ENCODE measurements at regions not wholly inside any gene's neighbourhood (a gene's known extent, or its start where the extent isn't known, plus 50 kb on each side); places are given as distances from the start of the nearest gene placed in this dataset.

DNA sequence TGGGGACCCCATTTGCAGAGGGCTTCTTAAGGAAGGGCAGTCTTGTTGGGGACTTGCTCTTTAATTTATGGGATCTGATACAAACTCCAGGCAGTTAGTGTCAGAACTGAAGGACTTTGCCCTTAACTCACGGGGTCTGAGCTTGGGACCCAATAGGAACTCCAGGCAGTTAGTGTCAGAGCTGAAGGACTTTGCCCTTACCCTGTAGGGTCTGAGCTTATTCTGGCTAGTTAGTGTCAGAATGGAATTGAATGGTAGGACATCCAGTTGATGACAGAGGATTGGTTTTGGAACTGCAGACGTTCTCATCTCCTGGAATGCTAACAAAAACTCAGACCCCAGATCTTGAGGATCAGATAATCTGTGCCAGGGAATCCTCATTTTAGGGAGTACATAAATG lies 256.9 kb upstream of the COPS8 start:
- H4K20me1 ChIP-seq (ENCODE audit: insufficient read depth, low read length), result no peaks in the 10 kb centered on the region
- TF ChIP-seq, protein P1, sequence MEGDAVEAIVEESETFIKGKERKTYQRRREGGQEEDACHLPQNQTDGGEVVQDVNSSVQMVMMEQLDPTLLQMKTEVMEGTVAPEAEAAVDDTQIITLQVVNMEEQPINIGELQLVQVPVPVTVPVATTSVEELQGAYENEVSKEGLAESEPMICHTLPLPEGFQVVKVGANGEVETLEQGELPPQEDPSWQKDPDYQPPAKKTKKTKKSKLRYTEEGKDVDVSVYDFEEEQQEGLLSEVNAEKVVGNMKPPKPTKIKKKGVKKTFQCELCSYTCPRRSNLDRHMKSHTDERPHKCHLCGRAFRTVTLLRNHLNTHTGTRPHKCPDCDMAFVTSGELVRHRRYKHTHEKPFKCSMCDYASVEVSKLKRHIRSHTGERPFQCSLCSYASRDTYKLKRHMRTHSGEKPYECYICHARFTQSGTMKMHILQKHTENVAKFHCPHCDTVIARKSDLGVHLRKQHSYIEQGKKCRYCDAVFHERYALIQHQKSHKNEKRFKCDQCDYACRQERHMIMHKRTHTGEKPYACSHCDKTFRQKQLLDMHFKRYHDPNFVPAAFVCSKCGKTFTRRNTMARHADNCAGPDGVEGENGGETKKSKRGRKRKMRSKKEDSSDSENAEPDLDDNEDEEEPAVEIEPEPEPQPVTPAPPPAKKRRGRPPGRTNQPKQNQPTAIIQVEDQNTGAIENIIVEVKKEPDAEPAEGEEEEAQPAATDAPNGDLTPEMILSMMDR (IDR thresholded peaks at IDR 0.05; ENCODE audit: extremely low read depth, low read depth, low read length), result no peak
- no peaks in the 10 kb centered on the region for H3K79me2 ChIP-seq (ENCODE audit: insufficient read depth, low read length)
- H3K4me3 ChIP-seq (ENCODE audit: insufficient read depth, low read length), result no peak overlapping the region
- H3K27me3 ChIP-seq (ENCODE audit: insufficient read depth, low read length), result peaks cover 2% of the 10 kb centered on the region
- no peak for DNase-seq (ENCODE audit: insufficient read length, low spot score, missing footprints)
- H3K27ac ChIP-seq (ENCODE audit: low read depth, low read length), result no peak overlapping the region
- no peaks in the 10 kb centered on the region for H3K4me1 ChIP-seq (ENCODE audit: insufficient read depth, low read length)
- no peaks in the 10 kb centered on the region for H3K9me3 ChIP-seq (ENCODE audit: low read depth, low read length)
- no peak overlapping the region for H3K4me2 ChIP-seq (ENCODE audit: insufficient read depth, low read length)
- H3K36me3 ChIP-seq (ENCODE audit: insufficient read depth, low read length), result no peaks in the 10 kb centered on the region
- H2AFZ ChIP-seq (ENCODE audit: low read length), result no peak overlapping the region

DNA sequence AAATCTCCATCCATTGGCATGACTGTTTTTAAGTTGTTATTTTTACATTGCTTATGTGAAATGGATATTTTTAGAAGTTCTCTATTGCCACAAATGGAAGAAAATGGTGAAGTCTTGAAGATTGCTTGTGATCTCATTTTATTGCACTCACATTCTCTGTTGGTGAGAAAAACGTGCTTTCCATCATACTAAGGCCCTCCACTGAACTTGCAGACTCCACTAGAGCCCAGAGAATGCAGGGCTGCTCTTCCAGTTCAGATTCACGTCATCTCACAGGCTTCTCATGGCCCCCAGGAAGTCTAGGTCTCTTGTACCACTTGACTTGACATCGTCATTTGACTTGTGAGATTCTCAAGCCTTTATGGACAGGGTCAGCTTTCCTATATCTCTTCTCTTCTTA lies 254.8 kb upstream of the COPS8 start:
- TF ChIP-seq, protein P1 (IDR thresholded peaks at IDR 0.05; ENCODE audit: extremely low read depth, low read depth, low read length), result no peak
- H3K79me2 ChIP-seq (ENCODE audit: insufficient read depth, low read length), result no peaks in the 10 kb centered on the region
- H3K9me3 ChIP-seq (ENCODE audit: low read depth, low read length), result no peaks in the 10 kb centered on the region
- H3K4me2 ChIP-seq (ENCODE audit: insufficient read depth, low read length), result no peak overlapping the region
- H3K27ac ChIP-seq (ENCODE audit: low read depth, low read length), result no peak overlapping the region
- H3K27me3 ChIP-seq (ENCODE audit: insufficient read depth, low read length), result peaks cover 5% of the 10 kb centered on the region
- no peaks in the 10 kb centered on the region for H3K4me1 ChIP-seq (ENCODE audit: insufficient read depth, low read length)
- no peaks in the 10 kb centered on the region for H3K36me3 ChIP-seq (ENCODE audit: insufficient read depth, low read length)
- no peak for DNase-seq (ENCODE audit: insufficient read length, low spot score, missing footprints)
- no peak overlapping the region for H2AFZ ChIP-seq (ENCODE audit: low read length)
- no peak overlapping the region for H3K4me3 ChIP-seq (ENCODE audit: insufficient read depth, low read length)
- H4K20me1 ChIP-seq (ENCODE audit: insufficient read depth, low read length), result no peaks in the 10 kb centered on the region

DNA sequence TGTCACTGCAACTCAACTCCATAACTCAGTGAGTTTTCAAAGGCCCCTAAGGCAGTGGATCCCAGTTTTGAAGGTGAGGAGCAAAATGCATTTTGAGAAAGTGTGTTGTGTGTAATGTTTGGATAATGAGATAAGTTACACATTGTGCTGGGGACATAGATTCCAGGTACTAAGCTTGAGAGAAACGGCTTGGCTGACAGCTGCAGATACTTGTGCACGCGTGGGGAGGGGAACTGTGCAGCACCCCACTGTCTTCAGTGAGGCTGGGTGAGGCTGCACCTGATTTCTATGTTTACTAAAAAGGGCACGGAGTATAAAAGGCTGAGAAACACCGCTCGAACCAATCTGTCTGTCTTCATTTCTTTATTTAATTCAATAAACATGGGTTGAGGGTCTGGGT lies 254.0 kb upstream of the COPS8 start:
- Histone ChIP-seq H3K27me3 (ENCODE audit: insufficient read depth, low read length) (peaks cover 3% of the 10 kb centered on the region), H3K4me3 (ENCODE audit: insufficient read depth, low read length) (no peak overlapping the region), H3K36me3 (ENCODE audit: insufficient read depth, low read length) (no peaks in the 10 kb centered on the region), H3K27ac (ENCODE audit: low read depth, low read length) (no peak overlapping the region), H3K4me1 (ENCODE audit: insufficient read depth, low read length) (no peaks in the 10 kb centered on the region), H4K20me1 (ENCODE audit: insufficient read depth, low read length) (no peaks in the 10 kb centered on the region), H2AFZ (ENCODE audit: low read length) (no peak overlapping the region), H3K79me2 (ENCODE audit: insufficient read depth, low read length) (no peaks in the 10 kb centered on the region), H3K9me3 (ENCODE audit: low read depth, low read length) (no peaks in the 10 kb centered on the region), H3K4me2 (ENCODE audit: insufficient read depth, low read length) (no peak overlapping the region)
- TF ChIP-seq, protein P1 (IDR thresholded peaks at IDR 0.05; ENCODE audit: extremely low read depth, low read depth, low read length), result no peak
- DNase-seq (ENCODE audit: insufficient read length, low spot score, missing footprints), result no peak

DNA sequence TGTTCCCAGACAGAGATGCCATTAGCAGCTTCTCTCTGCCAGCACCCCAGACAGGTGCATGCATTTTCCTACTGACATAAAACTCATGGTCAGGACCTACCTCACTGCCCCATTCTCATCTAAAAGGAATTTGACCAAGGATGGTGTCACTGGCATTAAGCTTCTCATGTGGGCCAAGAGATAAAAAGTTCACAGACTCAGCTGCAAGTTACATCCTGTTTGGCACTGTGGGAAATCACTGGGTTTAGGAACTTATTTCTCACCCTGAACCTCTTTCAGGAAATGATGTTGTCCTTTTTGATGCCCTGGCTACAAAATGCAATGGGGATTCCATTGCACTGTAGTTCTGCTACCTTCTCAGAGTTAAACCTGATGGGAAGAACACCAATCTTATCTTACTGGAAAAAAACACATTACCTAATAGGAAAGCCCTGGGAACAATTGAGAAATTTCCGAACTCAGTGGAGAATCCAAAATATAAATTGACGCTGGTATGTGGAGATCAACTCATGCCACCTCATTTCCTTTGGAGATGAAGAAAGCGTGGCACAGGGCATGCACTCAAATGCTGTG lies 252.1 kb upstream of the COPS8 start:
- peaks cover 10% of the 10 kb centered on the region for H3K27me3 ChIP-seq (ENCODE audit: insufficient read depth, low read length)
- TF ChIP-seq, protein P1 (IDR thresholded peaks at IDR 0.05; ENCODE audit: extremely low read depth, low read depth, low read length), result no peak
- H3K4me1 ChIP-seq (ENCODE audit: insufficient read depth, low read length), result no peaks in the 10 kb centered on the region
- H3K4me3 ChIP-seq (ENCODE audit: insufficient read depth, low read length), result no peak overlapping the region
- H4K20me1 ChIP-seq (ENCODE audit: insufficient read depth, low read length), result no peaks in the 10 kb centered on the region
- no peaks in the 10 kb centered on the region for H3K36me3 ChIP-seq (ENCODE audit: insufficient read depth, low read length)
- H2AFZ ChIP-seq (ENCODE audit: low read length), result no peak overlapping the region
- H3K4me2 ChIP-seq (ENCODE audit: insufficient read depth, low read length), result no peak overlapping the region
- no peak overlapping the region for H3K27ac ChIP-seq (ENCODE audit: low read depth, low read length)
- H3K9me3 ChIP-seq (ENCODE audit: low read depth, low read length), result no peaks in the 10 kb centered on the region
- no peak for DNase-seq (ENCODE audit: insufficient read length, low spot score, missing footprints)
- H3K79me2 ChIP-seq (ENCODE audit: insufficient read depth, low read length), result no peaks in the 10 kb centered on the region
